Loucy (cell line): ENCODE measurements at regions not wholly inside any gene's neighbourhood (a gene's known extent, or its start where the extent isn't known, plus 50 kb on each side); places are given as distances from the start of the nearest gene placed in this dataset.

ENCODE experiments used
- H2AFZ ChIP-seq: fragments of 200-600 bp; sonication (generic); 2 replicates; pipeline ENCODE4 v1.6.0; 2016; ENCODE audit warnings: antibody characterized with exemption, mild to moderate bottlenecking, low read length, moderate library complexity
- H3F3A ChIP-seq: fragments of 200-600 bp; 2 replicates; pipeline ENCODE4 v1.6.0; 2016; ENCODE audit warnings: antibody characterized with exemption, low read depth, mild to moderate bottlenecking
- H3K27me3 ChIP-seq: fragments of 200-600 bp; sonication (generic); 2 replicates; pipeline ENCODE4 v1.6.1; 2014; ENCODE audit warnings: low read length, mild to moderate bottlenecking; ENCODE audit not compliant: insufficient read depth, poor library complexity, severe bottlenecking
- H3K36me3 ChIP-seq: fragments of 200-600 bp; sonication (generic); 2 replicates; pipeline ENCODE4 v1.6.1; 2016; ENCODE audit warnings: low read length; ENCODE audit not compliant: insufficient read depth
- H3K4me1 ChIP-seq: fragments of 200-600 bp; sonication (generic); 2 replicates; pipeline ENCODE4 v1.5.1; 2014; ENCODE audit warnings: low read length, mild to moderate bottlenecking; ENCODE audit not compliant: insufficient read depth, poor library complexity, severe bottlenecking
- H3K4me2 ChIP-seq: fragments of 200-600 bp; sonication (generic); 2 replicates; pipeline ENCODE4 v1.6.0; 2014; ENCODE audit warnings: antibody characterized with exemption, low read length, low read depth, mild to moderate bottlenecking; ENCODE audit not compliant: poor library complexity, severe bottlenecking
- H3K4me3 ChIP-seq: fragments of 200-600 bp; sonication (generic); 2 replicates; pipeline ENCODE4 v1.5.1; 2014; ENCODE audit warnings: low read length, mild to moderate bottlenecking, mixed read lengths; ENCODE audit not compliant: poor library complexity, severe bottlenecking
- H3K79me2 ChIP-seq: fragments of 200-600 bp; sonication (generic); 2 replicates; pipeline ENCODE4 v1.6.1; 2014; ENCODE audit warnings: low read length; ENCODE audit not compliant: insufficient read depth
- H3K9ac ChIP-seq: fragments of 200-600 bp; sonication (generic); 2 replicates; pipeline ENCODE4 v1.6.0; 2014; ENCODE audit warnings: mild to moderate bottlenecking, low read depth, low read length, moderate library complexity; ENCODE audit not compliant: poor library complexity, severe bottlenecking
- H3K9me2 ChIP-seq: fragments of 200-600 bp; sonication (generic); replicated peaks from 2 replicates; pipeline ENCODE4 v1.6.1; 2016; ENCODE audit warnings: low read depth, low read length, mixed read lengths
- H3K9me3 ChIP-seq: fragments of 200-600 bp; sonication (generic); 2 replicates; pipeline ENCODE4 v1.6.1; 2014; ENCODE audit warnings: mild to moderate bottlenecking, antibody characterized with exemption, low read length, low read depth; ENCODE audit not compliant: insufficient read depth
- H4K20me1 ChIP-seq: fragments of 200-600 bp; sonication (generic); 2 replicates; pipeline ENCODE4 v1.6.0; 2014; ENCODE audit warnings: antibody characterized with exemption, low read length, mild to moderate bottlenecking; ENCODE audit not compliant: insufficient read depth, poor library complexity, severe bottlenecking
- EZH2phosphoT487 ChIP-seq: fragments of 200-600 bp; IDR thresholded peaks from 2 replicates; pipeline ENCODE4 v1.6.1; 2018; ENCODE audit warnings: antibody characterized with exemption, mild to moderate bottlenecking, moderate library complexity, borderline replicate concordance
- TF ChIP-seq, protein P1 (sequence below): fragments of 200-600 bp; sonication (generic); conservative IDR thresholded peaks from 2 replicates; pipeline ENCODE4 v1.5.1; 2014; ENCODE audit warnings: mild to moderate bottlenecking, antibody characterized with exemption, low read length

DNA sequence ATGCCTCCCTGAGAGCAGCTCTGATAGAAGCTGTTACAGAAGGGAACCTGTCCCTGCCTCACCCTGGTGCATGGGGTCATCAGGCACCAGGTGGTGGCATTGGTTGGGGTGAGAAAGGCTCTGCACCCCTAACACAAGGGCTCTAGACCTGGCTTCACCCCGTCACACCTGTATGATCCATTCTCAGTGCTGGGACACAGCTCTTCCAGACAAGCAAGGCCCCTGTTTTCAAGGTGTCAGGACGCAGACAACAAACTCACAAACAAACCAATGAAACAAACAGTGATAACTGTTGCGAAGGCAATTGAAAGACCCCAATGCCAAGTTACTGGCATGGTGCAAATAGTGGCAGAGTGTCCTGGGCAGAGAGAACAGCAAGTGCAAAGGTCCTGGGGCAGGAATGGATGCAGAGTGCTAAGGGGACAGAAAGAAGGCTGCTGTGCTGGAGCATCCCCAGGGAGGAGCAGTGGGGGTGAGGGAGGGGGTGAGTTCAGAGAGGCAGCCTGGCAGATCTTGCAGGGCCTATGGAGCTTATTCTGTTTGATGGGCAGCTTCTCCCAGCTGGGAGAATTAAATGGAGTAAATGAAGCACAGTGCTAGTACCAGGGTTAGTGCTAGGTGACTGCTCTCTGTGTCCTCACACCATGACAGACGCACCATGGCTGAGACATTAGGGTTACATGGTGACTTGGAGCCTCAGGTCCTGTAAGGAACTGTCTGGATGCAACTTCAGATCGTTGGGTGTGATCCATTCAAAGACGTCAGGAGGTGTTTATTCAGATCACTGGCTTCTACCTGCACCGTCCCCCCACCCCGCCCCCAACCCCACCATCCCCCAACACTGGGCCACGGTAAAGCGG lies 67.9 kb upstream of the UNC5A start:
- Histone ChIP-seq H3K36me3 (no peaks in the 10 kb centered on the region), H3K9ac (no peak overlapping the region), H2AFZ (no peak overlapping the region), H3F3A (no peaks in the 10 kb centered on the region), H3K4me2 (no peak overlapping the region), H3K79me2 (no peaks in the 10 kb centered on the region), H3K9me3 (no peaks in the 10 kb centered on the region), H3K9me2 (no peaks in the 10 kb centered on the region), H3K27me3 (no peaks in the 10 kb centered on the region), H4K20me1 (no peaks in the 10 kb centered on the region), H3K4me1 (no peaks in the 10 kb centered on the region), H3K4me3 (no peak overlapping the region)
- TF ChIP-seq EZH2phosphoT487, result no peak
- TF ChIP-seq, protein P1, sequence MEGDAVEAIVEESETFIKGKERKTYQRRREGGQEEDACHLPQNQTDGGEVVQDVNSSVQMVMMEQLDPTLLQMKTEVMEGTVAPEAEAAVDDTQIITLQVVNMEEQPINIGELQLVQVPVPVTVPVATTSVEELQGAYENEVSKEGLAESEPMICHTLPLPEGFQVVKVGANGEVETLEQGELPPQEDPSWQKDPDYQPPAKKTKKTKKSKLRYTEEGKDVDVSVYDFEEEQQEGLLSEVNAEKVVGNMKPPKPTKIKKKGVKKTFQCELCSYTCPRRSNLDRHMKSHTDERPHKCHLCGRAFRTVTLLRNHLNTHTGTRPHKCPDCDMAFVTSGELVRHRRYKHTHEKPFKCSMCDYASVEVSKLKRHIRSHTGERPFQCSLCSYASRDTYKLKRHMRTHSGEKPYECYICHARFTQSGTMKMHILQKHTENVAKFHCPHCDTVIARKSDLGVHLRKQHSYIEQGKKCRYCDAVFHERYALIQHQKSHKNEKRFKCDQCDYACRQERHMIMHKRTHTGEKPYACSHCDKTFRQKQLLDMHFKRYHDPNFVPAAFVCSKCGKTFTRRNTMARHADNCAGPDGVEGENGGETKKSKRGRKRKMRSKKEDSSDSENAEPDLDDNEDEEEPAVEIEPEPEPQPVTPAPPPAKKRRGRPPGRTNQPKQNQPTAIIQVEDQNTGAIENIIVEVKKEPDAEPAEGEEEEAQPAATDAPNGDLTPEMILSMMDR, result no peak

DNA sequence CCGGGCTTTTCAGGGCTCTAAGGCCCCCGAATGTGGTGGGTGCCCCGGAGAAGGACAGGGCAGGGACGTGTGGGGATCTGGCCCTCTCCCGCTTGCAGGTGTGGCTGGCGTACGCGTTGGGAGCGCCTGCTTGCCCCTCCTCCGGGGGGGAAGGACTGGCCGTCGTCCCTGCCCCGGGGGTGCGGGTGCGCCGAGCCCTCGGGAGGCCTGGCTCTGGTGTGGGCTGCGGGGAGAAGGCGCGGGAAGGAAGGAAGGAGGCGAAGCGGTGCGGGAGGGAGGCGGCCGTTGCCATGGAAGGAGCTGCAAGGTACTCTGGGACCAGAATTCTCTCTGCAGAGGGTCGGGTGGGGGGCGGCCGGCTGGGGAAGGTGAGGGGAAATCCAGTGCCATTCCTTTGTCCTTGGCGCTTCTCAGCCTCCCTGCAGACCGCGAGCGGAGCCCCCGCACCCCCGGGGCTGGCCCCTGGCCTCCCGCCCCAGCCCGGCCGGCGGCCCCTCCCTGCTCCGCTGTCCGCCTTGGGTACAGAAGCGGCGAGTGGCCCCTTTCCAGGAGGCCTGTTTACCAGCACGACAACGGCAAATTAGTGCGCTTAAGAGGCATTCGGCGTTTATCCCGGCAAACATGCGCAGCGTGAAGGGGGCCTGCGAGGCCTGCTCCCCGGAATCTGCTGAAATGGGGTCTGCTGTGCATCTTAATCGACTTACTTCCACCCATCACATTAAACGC lies 67.1 kb upstream of the UNC5A start:
- H3K4me2 ChIP-seq, result no peak overlapping the region
- no peak for TF ChIP-seq EZH2phosphoT487
- TF ChIP-seq, protein P1, result no peak
- H3F3A ChIP-seq, result no peaks in the 10 kb centered on the region
- H3K9me2 ChIP-seq, result no peaks in the 10 kb centered on the region
- H3K4me3 ChIP-seq, result no peak overlapping the region
- no peak overlapping the region for H3K9ac ChIP-seq
- H3K9me3 ChIP-seq, result no peaks in the 10 kb centered on the region
- no peaks in the 10 kb centered on the region for H4K20me1 ChIP-seq
- H3K27me3 ChIP-seq, result no peaks in the 10 kb centered on the region
- H3K36me3 ChIP-seq, result no peaks in the 10 kb centered on the region
- H2AFZ ChIP-seq, result no peak overlapping the region
- no peaks in the 10 kb centered on the region for H3K79me2 ChIP-seq
- H3K4me1 ChIP-seq, result no peaks in the 10 kb centered on the region

DNA sequence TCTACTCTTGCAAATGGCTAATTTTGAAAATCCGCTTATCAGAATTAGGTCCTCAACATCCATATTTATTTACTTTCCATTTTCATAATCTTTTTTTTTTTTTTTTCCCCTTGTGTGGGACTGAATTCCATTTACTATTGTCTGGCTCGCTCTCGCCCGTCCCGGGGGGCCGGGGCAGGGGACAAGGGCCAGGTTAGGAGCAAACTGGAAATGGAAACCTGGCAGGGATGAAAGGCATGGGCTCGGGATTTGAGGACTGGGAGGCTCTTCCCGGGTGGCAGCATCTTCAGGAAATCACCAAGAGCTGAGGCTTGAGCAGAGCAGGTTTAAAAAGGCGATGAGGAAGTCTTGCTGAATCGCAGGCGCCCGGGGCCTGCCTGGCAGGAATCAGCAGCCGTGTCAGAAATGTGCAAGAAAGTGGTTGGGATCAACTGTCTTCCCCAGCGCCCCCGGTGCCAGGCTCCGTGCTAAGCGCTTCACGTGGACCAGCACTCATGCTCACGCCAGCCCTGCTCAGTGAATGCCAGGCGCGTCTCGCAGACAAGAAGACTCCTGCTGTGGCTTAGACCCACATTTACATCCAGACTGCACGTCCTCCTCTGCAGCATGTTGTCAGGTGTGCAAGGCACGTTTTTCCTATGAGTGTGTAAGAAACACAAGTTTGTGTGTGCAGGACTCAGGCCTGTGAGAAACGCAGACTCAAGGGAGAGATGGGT lies 66.3 kb upstream of the UNC5A start:
- no peak overlapping the region for H3K4me3 ChIP-seq

More for the DNA sequence above, 66.3 kb upstream of the UNC5A start:
- Histone ChIP-seq H2AFZ (no peak overlapping the region), H3F3A (no peaks in the 10 kb centered on the region), H3K9ac (no peak overlapping the region), H3K36me3 (no peaks in the 10 kb centered on the region), H3K4me1 (no peaks in the 10 kb centered on the region), H3K4me2 (no peak overlapping the region), H3K27me3 (no peaks in the 10 kb centered on the region), H3K79me2 (no peaks in the 10 kb centered on the region), H4K20me1 (no peaks in the 10 kb centered on the region), H3K9me2 (no peaks in the 10 kb centered on the region), H3K9me3 (no peaks in the 10 kb centered on the region)
- TF ChIP-seq EZH2phosphoT487, result no peak
- TF ChIP-seq, protein P1, result no peak
